ENCODE measurements at regions not wholly inside any gene's neighbourhood (a gene's known extent, or its start where the extent isn't known, plus 50 kb on each side); places are given as distances from the start of the nearest gene placed in this dataset.

DNA sequence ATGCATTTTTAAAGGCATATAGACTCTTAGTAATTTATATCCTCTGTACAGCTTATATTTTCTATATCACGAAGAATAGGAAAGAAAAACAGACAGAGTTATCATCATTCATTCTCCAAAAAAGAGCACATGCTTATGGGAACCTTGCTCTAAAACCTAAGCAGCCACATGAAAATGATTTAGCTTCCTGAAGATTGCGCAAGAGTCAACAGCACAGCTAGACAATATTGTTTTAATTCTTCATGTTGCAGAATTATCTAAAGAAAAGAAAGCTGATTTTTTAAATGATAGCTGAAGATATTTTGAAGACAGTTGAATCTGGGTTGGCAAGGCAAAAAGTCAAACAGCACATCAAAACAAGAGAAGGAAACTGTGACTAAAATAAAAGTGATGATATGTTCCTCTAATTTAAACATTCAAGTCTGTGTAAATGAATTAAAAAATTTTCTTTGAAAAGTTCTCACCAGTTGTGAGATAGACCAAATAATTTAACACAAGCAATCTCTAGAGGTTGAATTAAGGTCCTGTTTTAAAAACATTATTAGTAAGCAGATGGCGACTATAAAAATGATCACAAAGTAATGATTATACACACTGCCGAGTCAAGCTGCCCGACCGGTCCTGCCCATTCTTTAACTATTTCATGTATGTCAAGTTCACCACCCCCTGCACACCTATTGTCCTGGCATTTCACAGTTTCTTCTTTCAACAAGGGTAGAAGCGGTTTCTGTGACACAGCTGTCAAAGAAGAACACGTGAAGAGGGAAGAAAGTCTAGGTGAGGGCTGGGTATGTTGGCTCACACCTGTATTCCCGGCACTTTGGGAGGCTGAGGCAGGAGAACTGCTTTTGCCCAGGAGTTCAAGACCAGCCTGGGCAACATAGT lies 74.2 kb upstream of the BHLHE40 start:
- no peaks in the 10 kb centered on the region for H3K27me3 ChIP-seq
- intact Hi-C loops (cut with DNase I) = no loop called here
- H3K9me3 ChIP-seq = no peaks in the 10 kb centered on the region
- peaks cover 54% of the 10 kb centered on the region for H3K4me1 ChIP-seq
- TF ChIP-seq, protein P1, sequence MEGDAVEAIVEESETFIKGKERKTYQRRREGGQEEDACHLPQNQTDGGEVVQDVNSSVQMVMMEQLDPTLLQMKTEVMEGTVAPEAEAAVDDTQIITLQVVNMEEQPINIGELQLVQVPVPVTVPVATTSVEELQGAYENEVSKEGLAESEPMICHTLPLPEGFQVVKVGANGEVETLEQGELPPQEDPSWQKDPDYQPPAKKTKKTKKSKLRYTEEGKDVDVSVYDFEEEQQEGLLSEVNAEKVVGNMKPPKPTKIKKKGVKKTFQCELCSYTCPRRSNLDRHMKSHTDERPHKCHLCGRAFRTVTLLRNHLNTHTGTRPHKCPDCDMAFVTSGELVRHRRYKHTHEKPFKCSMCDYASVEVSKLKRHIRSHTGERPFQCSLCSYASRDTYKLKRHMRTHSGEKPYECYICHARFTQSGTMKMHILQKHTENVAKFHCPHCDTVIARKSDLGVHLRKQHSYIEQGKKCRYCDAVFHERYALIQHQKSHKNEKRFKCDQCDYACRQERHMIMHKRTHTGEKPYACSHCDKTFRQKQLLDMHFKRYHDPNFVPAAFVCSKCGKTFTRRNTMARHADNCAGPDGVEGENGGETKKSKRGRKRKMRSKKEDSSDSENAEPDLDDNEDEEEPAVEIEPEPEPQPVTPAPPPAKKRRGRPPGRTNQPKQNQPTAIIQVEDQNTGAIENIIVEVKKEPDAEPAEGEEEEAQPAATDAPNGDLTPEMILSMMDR (IDR thresholded peaks at IDR 0.05) = no peak
- no peak for TF ChIP-seq POLR2A (IDR thresholded peaks at IDR 0.05)
- no peaks in the 10 kb centered on the region for H3K36me3 ChIP-seq (replicated peaks in 1 of 2; ENCODE audit: insufficient read depth in 1 of 2, low read depth in 2 of 2)
- H3K27ac ChIP-seq = peak overlapping the region; percentile 17 to 56 (median 36)
- ATAC-seq = peak; percentile 82
- 24 to 26% methylated on average over 9 of the region's 9 CpGs for WGBS, 2 donors
- DNase-seq = peak; percentile 29 to 66 (median 58)
- H3K4me3 ChIP-seq = no peak overlapping the region

DNA sequence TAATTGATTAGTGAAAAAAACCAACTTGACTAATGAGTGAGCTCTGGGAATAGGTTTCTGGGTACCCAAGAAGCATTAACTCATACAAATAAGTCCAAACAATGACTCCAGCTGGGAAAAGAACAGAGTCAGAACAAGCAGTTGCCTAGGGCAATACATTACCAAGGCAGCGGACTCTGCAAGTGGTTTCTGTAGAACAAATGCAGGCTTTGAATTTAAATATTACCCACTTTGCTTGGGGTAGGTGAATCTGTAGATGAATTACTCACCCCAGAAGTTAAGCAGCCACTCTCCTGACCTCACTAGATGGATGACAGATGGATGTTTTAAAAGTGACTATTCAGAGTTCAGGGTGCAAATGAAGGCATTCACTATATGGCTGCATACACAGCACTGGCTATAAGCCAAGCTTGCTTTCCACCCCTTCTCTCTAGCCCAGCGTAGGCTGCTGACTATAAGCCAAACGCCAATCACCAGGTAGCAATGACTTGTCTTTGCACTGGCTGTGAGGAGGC lies 73.1 kb upstream of the BHLHE40 start:
- DNase-seq = peak in 2 of 4 donors; percentile 34 to 58
- Histone ChIP-seq H3K27me3 (no peaks in the 10 kb centered on the region), H3K36me3 (replicated peaks in 1 of 2; ENCODE audit: insufficient read depth in 1 of 2, low read depth in 2 of 2) (no peaks in the 10 kb centered on the region), H3K9me3 (no peaks in the 10 kb centered on the region), H3K4me3 (no peak overlapping the region), H3K27ac (peak overlapping the region in 2 of 4 donors; percentile 52 to 56), H3K4me1 (peaks cover 43% of the 10 kb centered on the region)
- TF ChIP-seq, protein P1 (IDR thresholded peaks at IDR 0.05) = no peak
- TF ChIP-seq POLR2A (IDR thresholded peaks at IDR 0.05) = no peak
- peak; percentile 27 for ATAC-seq
- WGBS, 2 donors = 10 to 25% methylated on average over 3 of the region's 3 CpGs
- intact Hi-C loops (cut with DNase I) = no loop called here

DNA sequence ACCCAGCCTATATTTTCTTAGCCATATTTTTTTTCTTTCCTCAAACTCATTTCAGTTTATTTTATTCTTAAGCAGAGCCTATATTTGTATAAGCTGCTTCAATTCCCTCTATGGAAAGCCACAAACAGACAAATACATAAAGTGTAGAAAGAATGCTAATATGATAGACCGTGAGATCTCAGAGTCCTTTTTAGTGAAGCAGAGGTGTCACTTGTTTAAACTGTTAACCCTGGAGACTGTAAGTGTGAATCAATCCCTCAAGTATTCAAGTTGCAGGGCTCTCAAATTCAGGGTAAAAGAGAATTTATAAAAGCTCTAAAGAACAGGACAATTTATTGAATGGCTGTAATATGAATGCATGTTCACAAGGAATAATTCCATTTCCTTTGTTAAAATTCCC lies 72.2 kb upstream of the BHLHE40 start:
- H3K9me3 ChIP-seq = no peaks in the 10 kb centered on the region
- H3K36me3 ChIP-seq (replicated peaks in 1 of 2; ENCODE audit: insufficient read depth in 1 of 2, low read depth in 2 of 2) = no peaks in the 10 kb centered on the region
- ATAC-seq (no peak), DNase-seq (no peak)
- H3K4me1 ChIP-seq = peaks cover 34% of the 10 kb centered on the region
- no peak for TF ChIP-seq POLR2A (IDR thresholded peaks at IDR 0.05)
- TF ChIP-seq, protein P1 (IDR thresholded peaks at IDR 0.05) = no peak
- H3K4me3 ChIP-seq = no peak overlapping the region
- WGBS, 2 donors = 38 to 48% methylated on average over 1 of the region's 1 CpG
- H3K27ac ChIP-seq = no peak overlapping the region
- intact Hi-C loops (cut with DNase I) = no loop called here
- H3K27me3 ChIP-seq = no peaks in the 10 kb centered on the region

DNA sequence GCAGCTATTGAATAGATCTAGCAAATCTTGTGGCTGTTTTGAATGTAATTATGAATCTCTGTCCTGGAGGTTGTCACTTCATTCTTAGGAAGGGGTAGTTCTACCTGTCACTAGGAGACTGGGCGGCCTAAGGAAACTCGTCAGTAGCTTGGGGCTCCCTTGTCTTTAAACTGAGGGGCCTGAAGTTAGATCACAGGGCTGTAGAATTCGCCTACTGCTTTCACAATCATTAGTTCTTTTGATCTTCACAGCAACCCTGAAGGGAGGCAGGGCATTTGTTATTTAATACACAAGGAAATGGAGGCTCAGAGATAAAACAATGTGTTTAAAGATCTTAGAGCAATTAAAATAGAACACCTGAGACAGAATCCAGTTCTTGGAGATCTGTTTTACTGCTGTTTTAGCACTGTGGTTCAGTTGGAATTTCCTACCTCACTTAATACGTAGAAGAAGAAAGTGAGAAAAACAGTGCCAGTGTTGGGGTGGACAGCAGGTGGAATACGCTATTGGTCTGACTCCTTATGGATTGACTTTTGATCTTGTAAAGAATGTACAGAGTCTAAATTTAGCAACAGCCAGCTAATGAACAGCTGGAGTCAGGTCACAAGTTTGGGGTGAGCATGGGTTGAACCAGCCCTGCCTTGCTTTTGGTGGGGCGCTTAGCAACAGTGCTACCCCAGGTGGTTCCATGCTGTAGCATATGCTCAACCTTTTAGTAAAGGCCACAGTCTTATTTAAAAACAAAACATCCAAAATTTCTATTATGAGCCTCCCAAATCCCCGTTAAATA lies 71.4 kb upstream of the BHLHE40 start:
- no peak for ATAC-seq
- TF ChIP-seq, protein P1 (IDR thresholded peaks at IDR 0.05) = no peak
- TF ChIP-seq POLR2A (IDR thresholded peaks at IDR 0.05) = no peak
- Histone ChIP-seq H3K27ac (no peak overlapping the region), H3K4me1 (peaks cover 33% of the 10 kb centered on the region), H3K36me3 (replicated peaks in 1 of 2; ENCODE audit: insufficient read depth in 1 of 2, low read depth in 2 of 2) (no peaks in the 10 kb centered on the region), H3K4me3 (no peak overlapping the region), H3K9me3 (no peaks in the 10 kb centered on the region), H3K27me3 (no peaks in the 10 kb centered on the region)
- intact Hi-C loops (cut with DNase I) = no loop called here
- no peak for DNase-seq
- WGBS, 2 donors = 91 to 95% methylated on average over 7 of the region's 7 CpGs
